K562 (cell line): ENCODE measurements at regions not wholly inside any gene's neighbourhood (a gene's known extent, or its start where the extent isn't known, plus 50 kb on each side); places are given as distances from the start of the nearest gene placed in this dataset.

Experiments
- ATAC-seq: fragments of 200-7000 bp; cut with Tn5 transposase; 3 replicates; pipeline ENCODE4 v1.9.1; 2020; ENCODE audit warnings: moderate library complexity
- BruUV-seq: library from RNA; stranded (reverse); fragments of 400-500 nt; replicated peaks from 2 replicates; lab custom pipeline; 2021; lab: Mats Ljungman, UMichigan
- CTCF ChIA-PET: fragments of 300-600 bp; formaldehyde crosslinking; extraction: SDS; loops from one replicate; lab custom pipeline; 2021; ENCODE audit warnings: low intra/inter-chr PET ratio; lab: Yijun Ruan, JAX
- POLR2A ChIA-PET: fragments of 300-600, 350-650 bp; sonication (Branson Sonifier 250); formaldehyde crosslinking; extraction: SDS; loops from one replicate; lab custom pipeline; 2021; ENCODE audit warnings: antibody characterized with exemption, inconsistent platforms; lab: Yijun Ruan, JAX
- DNase-seq, 4 experiments: peaks; one replicate each; pipeline versions ENCODE4 v3.0.0 to v3.0.0-alpha.2; 2011 to 2018; ENCODE audit warnings: low spot score in 3 of 4, mixed read lengths in 3 of 4; ENCODE audit errors: extremely low read depth in 1 of 4
- FAIRE-seq: peaks from 2 replicates; lab custom pipeline; 2011; peaks lifted over from hg19 to GRCh38; lab: Jason Lieb, UNC
- H2AFZ ChIP-seq: 2 replicates; pipeline ENCODE4 v1.6.0; 2011; ENCODE audit warnings: low read depth, low read length, control low read depth, inconsistent platforms
- H3K27ac ChIP-seq: fragments of 200-600 bp; 3 replicates; pipeline ENCODE4 v1.8.0; 2011; ENCODE audit warnings: low read depth, mild to moderate bottlenecking, control low read depth, inconsistent platforms, low read length, moderate library complexity, mixed read lengths; ENCODE audit errors: extremely low read depth
- H3K27me3 ChIP-seq, 2 experiments: fragments of 300-600 bp in 1 of 2; 2 replicates in 1 of 2; 3 replicates in 1 of 2; pipeline versions ENCODE4 v1.6.0 to v1.8.0; 2011; ENCODE audit warnings: inconsistent platforms in 2 of 2, low read length in 2 of 2, mild to moderate bottlenecking in 1 of 2, mixed read lengths in 1 of 2, moderate library complexity in 1 of 2; ENCODE audit not compliant: control insufficient read depth in 2 of 2, insufficient read depth in 2 of 2
- H3K36me3 ChIP-seq: fragments of 300-600 bp; 3 replicates; pipeline ENCODE4 v1.8.0; 2011; ENCODE audit warnings: mild to moderate bottlenecking, low read length, inconsistent platforms; ENCODE audit not compliant: control insufficient read depth, insufficient read depth
- H3K4me1 ChIP-seq, 2 experiments: fragments of 200-600 bp in 1 of 2; replicated peaks in 1 of 2; 2 replicates in 1 of 2; 3 replicates in 1 of 2; pipeline versions ENCODE4 v1.5.1 to v1.8.0; 2011; ENCODE audit warnings: inconsistent platforms in 2 of 2, low read length in 2 of 2, mild to moderate bottlenecking in 1 of 2, mixed read lengths in 1 of 2, moderate library complexity in 1 of 2; ENCODE audit not compliant: control insufficient read depth in 2 of 2, insufficient read depth in 2 of 2
- H3K4me2 ChIP-seq: 2 replicates; pipeline ENCODE4 v1.6.1; 2011; ENCODE audit warnings: low read length, control low read depth, inconsistent platforms, mixed read lengths; ENCODE audit not compliant: insufficient read depth
- H3K4me3 ChIP-seq: fragments of 200-600 bp; sonication (generic), shearing (Covaris generic); 2 replicates; pipeline ENCODE4 v1.5.1; 2016; ENCODE audit warnings: control low read depth, inconsistent platforms
- H3K79me2 ChIP-seq: fragments of 200-600 bp; 3 replicates; pipeline ENCODE4 v1.8.0; 2011; ENCODE audit warnings: low read length, inconsistent platforms; ENCODE audit not compliant: control insufficient read depth, insufficient read depth
- H3K9ac ChIP-seq, 2 experiments: 2 replicates each; pipeline versions ENCODE4 v1.6.0 to v1.6.1; 2011; ENCODE audit warnings: low read depth in 2 of 2, low read length in 2 of 2, control low read depth in 1 of 2, inconsistent platforms in 1 of 2, mild to moderate bottlenecking in 1 of 2, mixed read lengths in 1 of 2; ENCODE audit not compliant: insufficient read depth in 1 of 2
- H3K9me1 ChIP-seq: one replicate; pipeline ENCODE4 v1.6.0; 2011; ENCODE audit warnings: inconsistent platforms, mild to moderate bottlenecking, low read length, moderate library complexity; ENCODE audit not compliant: control insufficient read depth, insufficient read depth
- H3K9me3 ChIP-seq: replicated peaks from 2 replicates; pipeline ENCODE4 v1.5.1; 2011; ENCODE audit warnings: low read depth, low read length, inconsistent platforms; ENCODE audit not compliant: control insufficient read depth, insufficient read depth
- H4K20me1 ChIP-seq: replicated peaks from 2 replicates; pipeline ENCODE4 v1.6.1; 2011; ENCODE audit warnings: low read length, inconsistent platforms, mixed read lengths; ENCODE audit not compliant: control insufficient read depth, insufficient read depth
- GATA2 ChIP-seq: sonication (generic); formaldehyde crosslinking; IDR thresholded peaks from 2 replicates; pipeline ENCODE4 v1.4.0; 2020; ENCODE audit warnings: mild to moderate bottlenecking, missing genetic modification reagents
- JUND ChIP-seq, 2 experiments: IDR thresholded peaks; 2 replicates in 1 of 2; 3 replicates in 1 of 2; pipeline ENCODE4 v1.6.1; 2011; ENCODE audit warnings: borderline replicate concordance in 2 of 2, low read depth in 2 of 2, low read length in 2 of 2, improper control_type of control experiment in 1 of 2, missing biosample characterization in 1 of 2, missing genetic modification characterization in 1 of 2, missing genetic modification reagents in 1 of 2
- KHSRP ChIP-seq: fragments of 450-650 bp; IDR thresholded peaks from 2 replicates; pipeline ENCODE4 v1.6.1; 2017
- NCOA6 ChIP-seq: fragments of 450-650 bp; IDR thresholded peaks from 2 replicates; pipeline ENCODE4 v1.6.1; 2017; ENCODE audit warnings: mild to moderate bottlenecking
- PATZ1 ChIP-seq: fragments of 250-450 bp; sonication (Bioruptor Pico); IDR thresholded peaks from 2 replicates; pipeline ENCODE4 v1.5.0; 2020; ENCODE audit warnings: mild to moderate bottlenecking, borderline replicate concordance
- SIRT6 ChIP-seq: IDR thresholded peaks from one replicate; pipeline ENCODE4 v1.6.1; 2012; ENCODE audit warnings: low read depth, mild to moderate bottlenecking, control low read depth, inconsistent platforms, low read length, moderate library complexity
- SREBF1 ChIP-seq: fragments of 150-350 bp; IDR thresholded peaks from 2 replicates; pipeline ENCODE4 v1.6.1; 2014; ENCODE audit warnings: antibody characterized with exemption, low read depth, low read length, borderline replicate concordance
- TBP ChIP-seq: optimal IDR thresholded peaks from 2 replicates; pipeline ENCODE3; 2011; ENCODE audit warnings: low read depth, low read length, improper control_type of control experiment
- ZC3H11A ChIP-seq: IDR thresholded peaks from 2 replicates; pipeline ENCODE4 v1.6.1; 2012; ENCODE audit warnings: low read depth, low read length, improper control_type of control experiment
- ZNF184 ChIP-seq: sonication (generic); formaldehyde crosslinking; IDR thresholded peaks from 2 replicates; pipeline ENCODE4 v1.5.0; 2020; ENCODE audit warnings: missing genetic modification reagents
- ZNF197 ChIP-seq: fragments of 200-800 bp; sonication (Bioruptor generic); IDR thresholded peaks from 2 replicates; pipeline ENCODE4 v1.6.1; 2016; ENCODE audit warnings: low read depth, missing genetic modification characterization, missing compliant biosample characterization
- ZNF589 ChIP-seq: fragments of 200-800 bp; sonication (Bioruptor generic); IDR thresholded peaks from 2 replicates; pipeline ENCODE4 v1.6.1; 2016; ENCODE audit warnings: low read depth, missing genetic modification characterization, missing compliant biosample characterization
- WGBS: fragments of 100-300 bp; shearing (Covaris generic); methylation state at CpG from one replicate; pipeline ENCODE4 v1.1.6; 2016; ENCODE audit warnings: low coverage, mixed read lengths; ENCODE audit not compliant: insufficient coverage; ENCODE audit errors: missing lambda C conversion rate; 5-methylcytosine and 5-hydroxymethylcytosine counted together
- in situ Hi-C: fragments of 300-500 bp; cut with MboI; formaldehyde crosslinking; loops from 4 replicates; pipeline ENCODE4 v1.15.0; 2018; ENCODE audit warnings: inconsistent platforms, mixed read lengths
- intact Hi-C: fragments of 100-400 bp; cut with micrococcal nuclease; formaldehyde crosslinking; loops from 2 replicates; pipeline ENCODE4 v1.14.2; 2022
- TF ChIP-seq, protein P1 (sequence below): fragments of 250-450 bp; sonication (Bioruptor Pico); IDR thresholded peaks from 2 replicates; pipeline ENCODE4 v1.4.0; 2020
- TF ChIP-seq, protein P2 (sequence below): fragments of 250-450 bp; sonication (Bioruptor Pico); IDR thresholded peaks from 2 replicates; pipeline ENCODE4 v1.5.0; 2022; ENCODE audit warnings: mild to moderate bottlenecking

DNA sequence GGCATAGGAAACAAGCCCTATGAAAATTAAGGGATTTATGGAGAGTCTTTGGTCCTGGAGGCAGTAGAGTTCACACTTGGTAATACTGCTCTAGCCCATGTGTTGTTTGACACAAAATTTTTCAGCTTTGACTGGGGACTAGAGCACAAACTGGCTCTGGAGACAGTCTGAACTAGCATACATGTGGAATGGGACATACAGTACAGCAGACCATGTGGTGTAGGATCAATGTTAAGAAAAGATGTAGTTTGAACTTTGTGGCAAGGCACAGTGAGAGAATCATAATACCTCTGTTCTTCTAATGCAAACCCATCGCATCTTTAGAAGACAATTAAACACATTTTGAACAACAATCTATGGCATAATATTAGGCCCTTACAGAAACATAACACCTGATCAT lies 521.5 kb upstream of the DDX18 start:
- Histone ChIP-seq H3K4me2 (no peak overlapping the region), H3K36me3 (no peaks in the 10 kb centered on the region), H3K79me2 (no peaks in the 10 kb centered on the region), H3K27ac (no peak overlapping the region), H2AFZ (no peak overlapping the region), H4K20me1 (no peaks in the 10 kb centered on the region), H3K9ac (no peak overlapping the region), H3K4me3 (no peak overlapping the region), H3K9me1 (no peaks in the 10 kb centered on the region), H3K27me3 (no peaks in the 10 kb centered on the region), H3K4me1 (no peaks in the 10 kb centered on the region), H3K9me3 (no peaks in the 10 kb centered on the region)
- 0% methylated on average over 1 of the region's 1 CpG for WGBS
- intact Hi-C loops (no loop called here), in situ Hi-C loops (no loop called here)
- no peak for FAIRE-seq
- ATAC-seq, result no peak
- BruUV-seq, result no TSS peak
- ChIA-PET CTCF (no interaction called here), POLR2A (no interaction called here)
- no peak for DNase-seq
- TF ChIP-seq JUND (IDR thresholded peaks at IDR 0.05; ENCODE audit: borderline replicate concordance, low read depth, low read length), result no peak
- TF ChIP-seq JUND (tag; IDR thresholded peaks at IDR 0.05; ENCODE audit: borderline replicate concordance, low read depth, low read length), result no peak
- no peak for TF ChIP-seq SIRT6
- no peak for TF ChIP-seq TBP
- TF ChIP-seq KHSRP, result no peak
- TF ChIP-seq ZNF197 (CRISPR knock-in tag), result no peak
- no peak for TF ChIP-seq NCOA6
- TF ChIP-seq ZNF589 (CRISPR knock-in tag), result no peak
- TF ChIP-seq, protein P1, sequence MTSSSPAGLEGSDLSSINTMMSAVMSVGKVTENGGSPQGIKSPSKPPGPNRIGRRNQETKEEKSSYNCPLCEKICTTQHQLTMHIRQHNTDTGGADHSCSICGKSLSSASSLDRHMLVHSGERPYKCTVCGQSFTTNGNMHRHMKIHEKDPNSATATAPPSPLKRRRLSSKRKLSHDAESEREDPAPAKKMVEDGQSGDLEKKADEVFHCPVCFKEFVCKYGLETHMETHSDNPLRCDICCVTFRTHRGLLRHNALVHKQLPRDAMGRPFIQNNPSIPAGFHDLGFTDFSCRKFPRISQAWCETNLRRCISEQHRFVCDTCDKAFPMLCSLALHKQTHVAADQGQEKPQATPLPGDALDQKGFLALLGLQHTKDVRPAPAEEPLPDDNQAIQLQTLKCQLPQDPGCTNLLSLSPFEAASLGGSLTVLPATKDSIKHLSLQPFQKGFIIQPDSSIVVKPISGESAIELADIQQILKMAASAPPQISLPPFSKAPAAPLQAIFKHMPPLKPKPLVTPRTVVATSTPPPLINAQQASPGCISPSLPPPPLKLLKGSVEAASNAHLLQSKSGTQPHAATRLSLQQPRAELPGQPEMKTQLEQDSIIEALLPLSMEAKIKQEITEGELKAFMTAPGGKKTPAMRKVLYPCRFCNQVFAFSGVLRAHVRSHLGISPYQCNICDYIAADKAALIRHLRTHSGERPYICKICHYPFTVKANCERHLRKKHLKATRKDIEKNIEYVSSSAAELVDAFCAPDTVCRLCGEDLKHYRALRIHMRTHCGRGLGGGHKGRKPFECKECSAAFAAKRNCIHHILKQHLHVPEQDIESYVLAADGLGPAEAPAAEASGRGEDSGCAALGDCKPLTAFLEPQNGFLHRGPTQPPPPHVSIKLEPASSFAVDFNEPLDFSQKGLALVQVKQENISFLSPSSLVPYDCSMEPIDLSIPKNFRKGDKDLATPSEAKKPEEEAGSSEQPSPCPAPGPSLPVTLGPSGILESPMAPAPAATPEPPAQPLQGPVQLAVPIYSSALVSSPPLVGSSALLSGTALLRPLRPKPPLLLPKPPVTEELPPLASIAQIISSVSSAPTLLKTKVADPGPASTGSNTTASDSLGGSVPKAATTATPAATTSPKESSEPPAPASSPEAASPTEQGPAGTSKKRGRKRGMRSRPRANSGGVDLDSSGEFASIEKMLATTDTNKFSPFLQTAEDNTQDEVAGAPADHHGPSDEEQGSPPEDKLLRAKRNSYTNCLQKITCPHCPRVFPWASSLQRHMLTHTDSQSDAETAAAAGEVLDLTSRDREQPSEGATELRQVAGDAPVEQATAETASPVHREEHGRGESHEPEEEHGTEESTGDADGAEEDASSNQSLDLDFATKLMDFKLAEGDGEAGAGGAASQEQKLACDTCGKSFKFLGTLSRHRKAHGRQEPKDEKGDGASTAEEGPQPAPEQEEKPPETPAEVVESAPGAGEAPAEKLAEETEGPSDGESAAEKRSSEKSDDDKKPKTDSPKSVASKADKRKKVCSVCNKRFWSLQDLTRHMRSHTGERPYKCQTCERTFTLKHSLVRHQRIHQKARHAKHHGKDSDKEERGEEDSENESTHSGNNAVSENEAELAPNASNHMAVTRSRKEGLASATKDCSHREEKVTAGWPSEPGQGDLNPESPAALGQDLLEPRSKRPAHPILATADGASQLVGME (CRISPR knock-in tag), result no peak
- no peak for TF ChIP-seq GATA2 (CRISPR knock-in tag)
- no peak for TF ChIP-seq ZC3H11A
- TF ChIP-seq SREBF1, result no peak
- no peak for TF ChIP-seq PATZ1 (CRISPR knock-in tag)
- TF ChIP-seq ZNF184 (CRISPR knock-in tag), result no peak
- TF ChIP-seq, protein P2, sequence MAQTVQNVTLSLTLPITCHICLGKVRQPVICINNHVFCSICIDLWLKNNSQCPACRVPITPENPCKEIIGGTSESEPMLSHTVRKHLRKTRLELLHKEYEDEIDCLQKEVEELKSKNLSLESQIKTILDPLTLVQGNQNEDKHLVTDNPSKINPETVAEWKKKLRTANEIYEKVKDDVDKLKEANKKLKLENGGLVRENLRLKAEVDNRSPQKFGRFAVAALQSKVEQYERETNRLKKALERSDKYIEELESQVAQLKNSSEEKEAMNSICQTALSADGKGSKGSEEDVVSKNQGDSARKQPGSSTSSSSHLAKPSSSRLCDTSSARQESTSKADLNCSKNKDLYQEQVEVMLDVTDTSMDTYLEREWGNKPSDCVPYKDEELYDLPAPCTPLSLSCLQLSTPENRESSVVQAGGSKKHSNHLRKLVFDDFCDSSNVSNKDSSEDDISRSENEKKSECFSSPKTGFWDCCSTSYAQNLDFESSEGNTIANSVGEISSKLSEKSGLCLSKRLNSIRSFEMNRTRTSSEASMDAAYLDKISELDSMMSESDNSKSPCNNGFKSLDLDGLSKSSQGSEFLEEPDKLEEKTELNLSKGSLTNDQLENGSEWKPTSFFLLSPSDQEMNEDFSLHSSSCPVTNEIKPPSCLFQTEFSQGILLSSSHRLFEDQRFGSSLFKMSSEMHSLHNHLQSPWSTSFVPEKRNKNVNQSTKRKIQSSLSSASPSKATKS (CRISPR knock-in tag), result no peak
